Lung (tissue), 11 donors: ENCODE measurements at regions not wholly inside any gene's neighbourhood (a gene's known extent, or its start where the extent isn't known, plus 50 kb on each side); places are given as distances from the start of the nearest gene placed in this dataset.

Source experiments
- ATAC-seq: fragments of 200-7000 bp; cut with Tn5 transposase; one replicate; pipeline ENCODE4 v1.9.1; 2020; ENCODE audit warnings: moderate number of reproducible peaks; ENCODE audit not compliant: insufficient read depth, low FRiP score
- DNase-seq, 3 donors: peaks; one replicate each; pipeline ENCODE4 v3.0.0-alpha.2; 2013 to 2017
- H3K27ac ChIP-seq, 2 donors: one replicate each; pipeline ENCODE4 v1.5.1; 2013; ENCODE audit warnings: mild to moderate bottlenecking in 2 of 2, moderate library complexity in 2 of 2, control low read depth in 1 of 2, inconsistent platforms in 1 of 2, low read depth in 1 of 2, low read length in 1 of 2
- H3K27me3 ChIP-seq, 3 donors: one replicate each; pipeline ENCODE4 v1.5.1; 2013; ENCODE audit warnings: low read length in 2 of 3; ENCODE audit not compliant: control insufficient read depth in 3 of 3, insufficient read depth in 3 of 3
- H3K36me3 ChIP-seq, 4 donors: one replicate each; pipeline ENCODE4 v1.5.1; 2013; ENCODE audit warnings: low read length in 4 of 4, mild to moderate bottlenecking in 1 of 4, moderate library complexity in 1 of 4; ENCODE audit not compliant: control insufficient read depth in 4 of 4, insufficient read depth in 4 of 4
- H3K4me1 ChIP-seq, 5 donors: one replicate each; pipeline ENCODE4 v1.5.1; 2013; ENCODE audit warnings: low read length in 5 of 5, mild to moderate bottlenecking in 2 of 5, moderate library complexity in 1 of 5; ENCODE audit not compliant: control insufficient read depth in 5 of 5, insufficient read depth in 5 of 5
- H3K4me3 ChIP-seq: one replicate; pipeline ENCODE4 v1.5.1; 2013; ENCODE audit warnings: mild to moderate bottlenecking, control low read depth, moderate library complexity
- H3K9ac ChIP-seq, 2 donors: one replicate each; pipeline ENCODE4 v1.5.1; 2013; ENCODE audit warnings: low read length in 2 of 2, control low read depth in 1 of 2; ENCODE audit not compliant: insufficient read depth in 1 of 2
- H3K9me3 ChIP-seq, 4 donors: one replicate each; pipeline ENCODE4 v1.5.1; 2013; ENCODE audit warnings: low read length in 3 of 4, mild to moderate bottlenecking in 1 of 4, moderate library complexity in 1 of 4; ENCODE audit not compliant: control insufficient read depth in 4 of 4, insufficient read depth in 3 of 4
- WGBS, 2 donors: extraction: QIAGEN DNeasy Blood & Tissue Kit; methylation state at CpG; one replicate each; pipeline ENCODE4 v1.1.7; 2013; 5-methylcytosine and 5-hydroxymethylcytosine counted together
- TF ChIP-seq, protein P1 (sequence below): IDR thresholded peaks from 2 replicates; pipeline ENCODE4 v1.5.1; 2012; ENCODE audit warnings: mild to moderate bottlenecking; ENCODE audit errors: control extremely low read depth, extremely low read depth
- donor health status: control.
- donor health status: control.
- donor health status: Bipolar disorder and iron deficiency.
- donor health status: healthy.
- donor health status: DM: yes; HTN: yes; CAD: no.

DNA sequence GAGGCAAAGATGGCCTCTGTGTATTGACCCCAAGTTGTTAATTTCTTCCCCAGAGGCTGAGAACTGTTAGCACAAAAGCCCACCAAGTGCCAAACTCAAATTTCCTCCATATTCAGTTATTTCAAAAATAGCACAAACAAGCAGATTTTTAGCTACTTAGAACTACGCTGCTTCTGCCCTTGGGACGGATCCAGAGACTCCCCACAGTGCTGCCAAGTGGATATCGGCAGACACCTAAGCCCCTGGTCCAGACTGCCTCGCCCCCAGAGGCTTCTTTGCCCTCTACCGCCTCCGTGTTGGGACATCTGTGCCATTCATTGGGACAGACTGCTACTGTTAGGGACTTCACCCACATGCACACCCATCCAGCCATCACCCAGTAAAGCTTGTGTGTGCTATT is 188.3 kb downstream of the POSTN start:
- H3K9ac ChIP-seq: no peak overlapping the region
- H3K27me3 ChIP-seq: no peaks in the 10 kb centered on the region
- no peaks in the 10 kb centered on the region for H3K9me3 ChIP-seq
- DNase-seq (peak; percentile 65 to 84 (median 67)), ATAC-seq (no peak)
- H3K4me3 ChIP-seq: no peak overlapping the region
- 76 to 84% methylated on average over 6 of the region's 6 CpGs for WGBS, 2 donors
- no peak overlapping the region for H3K27ac ChIP-seq
- H3K36me3 ChIP-seq: no peaks in the 10 kb centered on the region
- TF ChIP-seq, protein P1, sequence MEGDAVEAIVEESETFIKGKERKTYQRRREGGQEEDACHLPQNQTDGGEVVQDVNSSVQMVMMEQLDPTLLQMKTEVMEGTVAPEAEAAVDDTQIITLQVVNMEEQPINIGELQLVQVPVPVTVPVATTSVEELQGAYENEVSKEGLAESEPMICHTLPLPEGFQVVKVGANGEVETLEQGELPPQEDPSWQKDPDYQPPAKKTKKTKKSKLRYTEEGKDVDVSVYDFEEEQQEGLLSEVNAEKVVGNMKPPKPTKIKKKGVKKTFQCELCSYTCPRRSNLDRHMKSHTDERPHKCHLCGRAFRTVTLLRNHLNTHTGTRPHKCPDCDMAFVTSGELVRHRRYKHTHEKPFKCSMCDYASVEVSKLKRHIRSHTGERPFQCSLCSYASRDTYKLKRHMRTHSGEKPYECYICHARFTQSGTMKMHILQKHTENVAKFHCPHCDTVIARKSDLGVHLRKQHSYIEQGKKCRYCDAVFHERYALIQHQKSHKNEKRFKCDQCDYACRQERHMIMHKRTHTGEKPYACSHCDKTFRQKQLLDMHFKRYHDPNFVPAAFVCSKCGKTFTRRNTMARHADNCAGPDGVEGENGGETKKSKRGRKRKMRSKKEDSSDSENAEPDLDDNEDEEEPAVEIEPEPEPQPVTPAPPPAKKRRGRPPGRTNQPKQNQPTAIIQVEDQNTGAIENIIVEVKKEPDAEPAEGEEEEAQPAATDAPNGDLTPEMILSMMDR: no peak
- H3K4me1 ChIP-seq: peaks cover 0 to 42% (median 8%) of the 10 kb centered on the region in 5 donors

DNA sequence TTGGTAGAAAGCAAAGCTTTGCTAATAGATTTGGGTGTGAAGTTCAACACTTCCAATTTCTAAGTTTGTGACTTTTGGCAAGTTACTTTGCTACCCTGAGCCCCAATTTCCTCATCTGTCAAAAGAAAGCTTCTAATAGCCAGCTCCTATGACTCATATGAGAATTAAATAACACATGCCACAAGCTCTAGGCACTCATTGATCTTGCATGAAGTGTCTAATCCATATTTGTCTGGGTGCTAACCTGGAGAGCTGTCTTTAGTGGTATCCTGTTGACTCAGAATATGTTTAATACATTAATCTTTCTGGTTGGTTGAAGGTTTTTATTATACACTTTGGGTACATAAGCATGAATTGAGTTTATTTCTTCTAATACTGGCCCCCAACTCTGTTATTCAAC is 188.8 kb downstream of the POSTN start:
- Histone ChIP-seq H3K9ac (no peak overlapping the region), H3K9me3 (no peaks in the 10 kb centered on the region), H3K27ac (no peak overlapping the region), H3K27me3 (no peaks in the 10 kb centered on the region), H3K4me1 (peaks cover 0 to 39% (median 8%) of the 10 kb centered on the region in 5 donors), H3K36me3 (no peaks in the 10 kb centered on the region), H3K4me3 (no peak overlapping the region)
- no peak for ATAC-seq
- TF ChIP-seq, protein P1: no peak
- no peak for DNase-seq

DNA sequence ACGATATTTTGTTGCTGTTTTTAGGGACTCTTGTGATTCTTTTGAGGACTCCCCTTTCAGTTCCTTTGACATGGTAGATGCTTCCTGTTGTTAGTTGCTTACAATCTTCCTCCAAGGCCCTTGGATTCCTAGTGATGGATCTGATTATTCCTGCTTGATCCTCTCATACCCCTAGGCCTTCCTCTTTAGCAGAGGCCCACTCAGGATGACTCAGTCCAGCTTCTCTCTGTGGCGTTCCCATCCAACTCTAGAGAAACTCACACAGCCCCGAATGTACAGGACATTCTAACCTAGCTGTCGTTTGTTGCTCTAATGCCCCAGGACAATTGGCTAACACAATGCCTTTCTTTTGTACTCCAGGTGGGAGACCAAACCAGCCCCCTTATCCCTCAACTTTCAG is 191.4 kb downstream of the POSTN start:
- no peak overlapping the region for H3K9ac ChIP-seq
- H3K4me3 ChIP-seq: no peak overlapping the region
- H3K27ac ChIP-seq: no peak overlapping the region
- no peaks in the 10 kb centered on the region for H3K36me3 ChIP-seq
- whole genome bisulfite sequencing, 2 donors: 78 to 92% methylated on average over 4 of the region's 4 CpGs
- H3K4me1 ChIP-seq: peaks cover 0 to 32% (median 8%) of the 10 kb centered on the region in 5 donors
- ATAC-seq: no peak
- no peaks in the 10 kb centered on the region for H3K27me3 ChIP-seq
- DNase-seq: no peak
- H3K9me3 ChIP-seq: no peaks in the 10 kb centered on the region
- TF ChIP-seq, protein P1: no peak

DNA sequence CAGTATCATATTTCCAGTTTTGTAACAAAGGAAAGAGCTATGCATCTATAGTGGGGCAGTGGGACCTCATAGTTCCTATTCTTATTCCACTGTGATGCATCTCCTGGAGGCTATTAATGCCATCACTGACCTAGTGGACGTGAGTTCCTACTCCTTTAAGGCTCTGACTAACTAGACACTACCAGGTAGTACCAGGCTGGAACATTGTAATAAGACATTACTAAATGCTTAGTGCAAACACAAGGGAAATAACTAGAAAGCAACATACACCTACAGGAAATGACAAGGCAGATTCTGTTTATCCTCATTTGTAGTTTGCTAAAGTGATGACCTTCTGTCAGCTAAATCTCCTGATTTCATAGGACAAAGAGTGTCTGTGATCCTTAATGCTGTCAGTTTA is 192.5 kb downstream of the POSTN start:
- no peak for ATAC-seq
- no peak for DNase-seq
- Histone ChIP-seq H3K36me3 (no peaks in the 10 kb centered on the region), H3K27me3 (no peaks in the 10 kb centered on the region), H3K27ac (no peak overlapping the region), H3K9ac (no peak overlapping the region), H3K9me3 (no peaks in the 10 kb centered on the region), H3K4me3 (no peak overlapping the region), H3K4me1 (peaks cover 0 to 22% (median 8%) of the 10 kb centered on the region in 5 donors)
- 65 to 73% methylated on average over 1 of the region's 1 CpG for WGBS, 2 donors
- TF ChIP-seq, protein P1: no peak
